Vagina (tissue), 2 donors: ENCODE measurements at regions not wholly inside any gene's neighbourhood (a gene's known extent, or its start where the extent isn't known, plus 50 kb on each side); places are given as distances from the start of the nearest gene placed in this dataset.

Experiments used
- DNase-seq, 2 donors: peaks; one replicate each; pipeline ENCODE4 v3.0.0-alpha.2; 2017; ENCODE audit errors: extremely low spot score in 2 of 2
- H3K27ac ChIP-seq: fragments of 200-600 bp; sonication (generic); one replicate; pipeline ENCODE4 v1.5.1; 2019
- H3K27me3 ChIP-seq: fragments of 200-600 bp; sonication (generic); one replicate; pipeline ENCODE4 v1.5.1; 2019
- H3K36me3 ChIP-seq, 2 donors: fragments of 200-600 bp; sonication (generic); one replicate each; pipeline ENCODE4 v1.5.1; 2017 to 2019
- H3K4me1 ChIP-seq: fragments of 200-600 bp; sonication (generic); one replicate; pipeline ENCODE4 v1.5.1; 2019
- H3K4me3 ChIP-seq, 2 donors: fragments of 200-600 bp; sonication (generic); 1 replicate in 1 of 2; 2 replicates in 1 of 2; pipeline ENCODE4 v1.5.1; 2016 to 2019
- H3K9me3 ChIP-seq: fragments of 200-600 bp; sonication (generic); one replicate; pipeline ENCODE4 v1.5.1; 2019
- POLR2A ChIP-seq, 2 donors: fragments of 450-650 bp; IDR thresholded peaks; one replicate each; pipeline ENCODE4 v1.6.1; 2017; ENCODE audit warnings: antibody characterized with exemption in 2 of 2, mild to moderate bottlenecking in 2 of 2, moderate library complexity in 2 of 2
- POLR2AphosphoS5 ChIP-seq, 2 donors: sonication (generic); formaldehyde crosslinking; IDR thresholded peaks; one replicate each; pipeline ENCODE4 v1.9.0; 2017; ENCODE audit warnings: antibody characterized with exemption in 2 of 2, mild to moderate bottlenecking in 2 of 2, low read depth in 1 of 2; ENCODE audit not compliant: insufficient read depth in 1 of 2
- intact Hi-C: fragments of 100-400 bp; cut with DNase I; formaldehyde crosslinking; loops from one replicate; pipeline ENCODE4 v1.15.1; 2023
- TF ChIP-seq, protein P1 (sequence below), 3 experiments: fragments of 450-650 bp in 2 of 3; fragments of 200-600 bp in 1 of 3; sonication (generic) in 1 of 3; IDR thresholded peaks; one replicate each; pipeline ENCODE4 v1.5.1; 2017 to 2019; ENCODE audit warnings: antibody characterized with exemption in 3 of 3, mild to moderate bottlenecking in 2 of 3, moderate library complexity in 2 of 3

DNA sequence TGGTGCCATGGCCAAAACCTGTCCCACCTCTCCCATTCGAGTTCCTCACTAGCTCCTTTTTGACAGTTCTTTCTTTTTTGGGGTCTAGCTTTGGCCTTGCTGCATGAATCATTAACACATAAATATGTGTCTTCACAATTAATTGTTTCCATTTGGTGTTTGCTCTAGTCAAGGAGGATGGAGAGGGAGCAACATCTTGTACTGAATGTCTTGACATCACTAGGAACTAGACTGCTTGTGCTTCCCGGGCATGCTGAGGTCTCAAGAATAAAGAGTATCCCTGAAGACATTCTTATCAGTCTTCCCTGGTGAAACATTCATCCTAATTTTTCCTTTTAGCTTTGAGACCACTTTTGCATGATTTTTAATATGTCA is 77.0 kb upstream of the ESR1 start:
- Histone ChIP-seq H3K4me3 (no peak overlapping the region), H3K9me3 (peaks cover 4% of the 10 kb centered on the region), H3K27me3 (no peaks in the 10 kb centered on the region), H3K27ac (peak overlapping the region; percentile 27), H3K36me3 (no peaks in the 10 kb centered on the region), H3K4me1 (no peaks in the 10 kb centered on the region)
- intact Hi-C loops, result no loop called here
- no peak for DNase-seq
- TF ChIP-seq, protein P1, sequence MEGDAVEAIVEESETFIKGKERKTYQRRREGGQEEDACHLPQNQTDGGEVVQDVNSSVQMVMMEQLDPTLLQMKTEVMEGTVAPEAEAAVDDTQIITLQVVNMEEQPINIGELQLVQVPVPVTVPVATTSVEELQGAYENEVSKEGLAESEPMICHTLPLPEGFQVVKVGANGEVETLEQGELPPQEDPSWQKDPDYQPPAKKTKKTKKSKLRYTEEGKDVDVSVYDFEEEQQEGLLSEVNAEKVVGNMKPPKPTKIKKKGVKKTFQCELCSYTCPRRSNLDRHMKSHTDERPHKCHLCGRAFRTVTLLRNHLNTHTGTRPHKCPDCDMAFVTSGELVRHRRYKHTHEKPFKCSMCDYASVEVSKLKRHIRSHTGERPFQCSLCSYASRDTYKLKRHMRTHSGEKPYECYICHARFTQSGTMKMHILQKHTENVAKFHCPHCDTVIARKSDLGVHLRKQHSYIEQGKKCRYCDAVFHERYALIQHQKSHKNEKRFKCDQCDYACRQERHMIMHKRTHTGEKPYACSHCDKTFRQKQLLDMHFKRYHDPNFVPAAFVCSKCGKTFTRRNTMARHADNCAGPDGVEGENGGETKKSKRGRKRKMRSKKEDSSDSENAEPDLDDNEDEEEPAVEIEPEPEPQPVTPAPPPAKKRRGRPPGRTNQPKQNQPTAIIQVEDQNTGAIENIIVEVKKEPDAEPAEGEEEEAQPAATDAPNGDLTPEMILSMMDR (IDR thresholded peaks at IDR 0.05), result no peak
- TF ChIP-seq POLR2A (IDR thresholded peaks at IDR 0.05) (no peak), POLR2AphosphoS5 (IDR thresholded peaks at IDR 0.05; ENCODE audit: insufficient read depth in 1 of 2, low read depth in 1 of 2) (no peak)

DNA sequence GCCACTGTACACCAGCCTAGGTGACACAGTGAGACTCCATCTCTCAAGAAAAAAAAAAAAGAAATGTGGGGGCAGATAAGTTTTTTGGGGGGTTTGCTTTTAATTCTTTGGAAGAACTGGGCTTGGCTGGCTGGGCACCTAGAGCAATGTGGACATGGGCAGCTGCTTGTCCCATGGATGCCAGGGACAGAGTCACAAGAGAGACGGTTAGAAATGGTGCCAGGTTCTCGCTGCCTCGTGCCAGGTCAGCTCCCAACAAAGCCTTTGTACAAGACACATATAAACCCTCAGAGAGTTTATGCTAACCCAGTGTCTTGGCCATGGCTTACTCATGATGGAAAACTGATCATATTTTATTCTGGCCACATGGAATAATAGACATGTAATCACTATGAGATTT is 76.2 kb upstream of the ESR1 start:
- H3K4me1 ChIP-seq, result no peaks in the 10 kb centered on the region
- no peak for DNase-seq
- H3K9me3 ChIP-seq, result peaks cover 4% of the 10 kb centered on the region
- no peaks in the 10 kb centered on the region for H3K36me3 ChIP-seq
- TF ChIP-seq, protein P1 (IDR thresholded peaks at IDR 0.05), result no peak
- TF ChIP-seq POLR2A (IDR thresholded peaks at IDR 0.05) (no peak), POLR2AphosphoS5 (IDR thresholded peaks at IDR 0.05; ENCODE audit: insufficient read depth in 1 of 2, low read depth in 1 of 2) (no peak)
- H3K4me3 ChIP-seq, result no peak overlapping the region
- intact Hi-C loops, result no loop called here
- H3K27ac ChIP-seq, result peak overlapping the region; percentile 32
- H3K27me3 ChIP-seq, result no peaks in the 10 kb centered on the region

DNA sequence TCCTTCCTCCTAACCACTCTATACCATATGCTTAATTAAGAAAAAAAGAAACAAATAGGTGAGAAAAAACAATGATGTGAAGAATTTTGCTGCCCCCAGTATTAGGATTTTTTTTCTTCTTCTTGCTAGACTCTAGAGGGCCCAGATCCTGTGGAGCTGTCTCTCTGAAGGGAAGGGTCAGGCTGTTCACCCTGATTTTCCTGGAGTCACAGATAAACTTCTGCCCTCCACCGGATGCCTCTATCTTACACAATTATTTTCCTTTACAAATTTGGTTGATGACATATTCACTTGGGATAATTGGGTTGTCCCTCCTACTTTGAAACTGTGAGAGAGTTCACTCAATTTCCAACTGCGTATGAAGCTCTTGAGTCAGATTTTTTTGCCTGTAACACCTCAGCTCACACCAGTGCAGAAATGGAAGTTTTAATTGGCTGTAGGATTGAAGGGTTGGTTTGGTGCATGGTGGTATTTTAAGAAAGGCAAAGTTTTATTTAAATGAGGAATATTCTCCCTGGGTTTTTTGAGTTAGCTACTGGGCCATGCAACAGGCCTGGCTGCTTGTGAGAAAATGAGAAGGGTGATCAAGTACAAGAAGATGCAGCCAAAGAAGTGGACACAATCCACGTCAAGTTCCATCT is 73.7 kb upstream of the ESR1 start:
- H3K27ac ChIP-seq, result peak overlapping the region; percentile 32
- intact Hi-C loops, result no loop called here
- no peak for DNase-seq
- TF ChIP-seq POLR2AphosphoS5 (IDR thresholded peaks at IDR 0.05; ENCODE audit: insufficient read depth in 1 of 2, low read depth in 1 of 2) (no peak), POLR2A (IDR thresholded peaks at IDR 0.05) (no peak)
- TF ChIP-seq, protein P1 (IDR thresholded peaks at IDR 0.05), result no peak
- H3K9me3 ChIP-seq, result peaks cover 4% of the 10 kb centered on the region
- H3K4me1 ChIP-seq, result no peaks in the 10 kb centered on the region
- H3K4me3 ChIP-seq, result no peak overlapping the region
- H3K27me3 ChIP-seq, result no peaks in the 10 kb centered on the region
- H3K36me3 ChIP-seq, result no peaks in the 10 kb centered on the region

DNA sequence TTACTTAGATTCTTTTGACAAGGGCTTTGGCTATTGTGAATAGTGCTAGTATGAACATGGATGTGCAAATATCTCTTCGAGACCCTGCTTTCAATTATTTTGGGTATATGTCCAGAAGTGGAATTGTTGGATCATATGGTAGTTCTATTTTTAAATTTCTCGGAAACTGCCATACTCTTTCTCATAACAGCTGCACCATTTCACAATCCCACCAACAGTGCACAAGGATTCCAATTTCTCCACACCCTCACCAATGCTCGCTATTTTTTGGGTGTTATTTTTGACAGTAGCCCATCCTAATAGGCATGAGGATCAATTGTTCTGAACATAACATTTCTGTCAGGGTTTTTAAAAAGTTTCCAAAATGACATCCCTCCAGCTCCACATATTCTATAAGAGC is 69.2 kb upstream of the ESR1 start:
- H3K4me3 ChIP-seq, result no peak overlapping the region
- no peaks in the 10 kb centered on the region for H3K9me3 ChIP-seq
- intact Hi-C loops, result no loop called here
- no peak for TF ChIP-seq POLR2A (IDR thresholded peaks at IDR 0.05)
- TF ChIP-seq, protein P1 (IDR thresholded peaks at IDR 0.05), result no peak
- no peak for TF ChIP-seq POLR2AphosphoS5 (IDR thresholded peaks at IDR 0.05; ENCODE audit: insufficient read depth in 1 of 2, low read depth in 1 of 2)
- no peak for DNase-seq
- H3K36me3 ChIP-seq, result no peaks in the 10 kb centered on the region
- no peaks in the 10 kb centered on the region for H3K4me1 ChIP-seq
- H3K27ac ChIP-seq, result no peak overlapping the region
- H3K27me3 ChIP-seq, result no peaks in the 10 kb centered on the region

DNA sequence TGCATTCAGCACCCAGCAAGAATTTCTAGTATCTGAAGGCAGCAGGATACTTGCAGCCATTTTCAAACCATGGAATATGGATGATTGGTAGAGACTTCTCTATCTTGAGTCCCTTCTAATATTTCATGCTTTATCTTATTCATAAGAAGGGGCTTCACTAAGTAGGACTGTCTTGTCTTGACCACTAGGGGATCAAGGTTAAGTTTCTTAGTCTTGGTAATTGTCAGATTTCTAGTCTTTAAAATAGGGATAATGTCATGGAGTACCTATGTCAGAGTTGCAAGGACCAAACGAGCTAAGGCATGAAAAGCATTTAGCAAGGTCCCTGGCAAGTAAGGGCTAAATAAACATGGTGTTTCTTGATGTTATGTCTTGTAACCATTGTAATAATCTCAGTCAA is 68.5 kb upstream of the ESR1 start:
- H3K36me3 ChIP-seq, result no peaks in the 10 kb centered on the region
- intact Hi-C loops, result no loop called here
- no peaks in the 10 kb centered on the region for H3K27me3 ChIP-seq
- no peaks in the 10 kb centered on the region for H3K4me1 ChIP-seq
- no peak overlapping the region for H3K27ac ChIP-seq
- no peak for DNase-seq
- no peaks in the 10 kb centered on the region for H3K9me3 ChIP-seq
- no peak overlapping the region for H3K4me3 ChIP-seq
- no peak for TF ChIP-seq POLR2AphosphoS5 (IDR thresholded peaks at IDR 0.05; ENCODE audit: insufficient read depth in 1 of 2, low read depth in 1 of 2)
- TF ChIP-seq POLR2A (IDR thresholded peaks at IDR 0.05), result no peak
- TF ChIP-seq, protein P1 (IDR thresholded peaks at IDR 0.05), result no peak
